ENCODE measurements at regions not wholly inside any gene's neighbourhood (a gene's known extent, or its start where the extent isn't known, plus 50 kb on each side); places are given as distances from the start of the nearest gene placed in this dataset.

DNA sequence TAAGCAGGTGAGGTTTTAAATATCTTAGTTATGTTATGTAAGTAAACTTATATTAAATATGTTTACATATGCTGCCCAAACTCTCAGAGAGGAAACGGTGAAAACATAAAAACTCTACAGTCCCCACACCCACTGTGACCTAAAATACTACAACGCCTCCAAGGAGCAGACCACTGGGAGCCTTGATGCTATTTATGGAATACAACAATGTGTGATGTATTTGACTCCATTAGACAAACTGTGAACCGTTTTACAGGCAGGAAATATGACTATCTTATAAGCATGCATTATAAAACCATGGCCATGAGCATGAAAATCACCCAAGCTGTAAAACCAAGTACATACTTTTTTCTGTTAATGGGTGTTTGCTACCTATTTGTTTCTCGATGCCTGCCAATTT, 379.5 kb upstream of the TBL1XR1 start:
- POLR2A ChIA-PET, result no interaction called here
- no TSS peak for BruUV-seq (replicated peaks)
- in situ Hi-C loops (cut with HindIII; ENCODE audit: extremely low pct_ligation_motif_present, low pct_unique_long_range_greater_than_20kb), result no loop called here
- TF ChIP-seq ZSCAN22 (CRISPR knock-in tag; IDR thresholded peaks at IDR 0.05) (no peak), ZNF550 (CRISPR knock-in tag; IDR thresholded peaks at IDR 0.05; ENCODE audit: borderline replicate concordance) (no peak), ZBTB46 (CRISPR knock-in tag; IDR thresholded peaks at IDR 0.05; ENCODE audit: borderline replicate concordance) (no peak), CHCHD3 (CRISPR knock-in tag; IDR thresholded peaks at IDR 0.05) (no peak), XRCC5 (optimal IDR thresholded peaks at IDR 0.05; ENCODE audit: low read length) (no peak), HNF1B (CRISPR knock-in tag; IDR thresholded peaks at IDR 0.05) (no peak), YEATS4 (CRISPR knock-in tag; IDR thresholded peaks at IDR 0.05; ENCODE audit: borderline replicate concordance) (no peak), ZNF138 (CRISPR knock-in tag; IDR thresholded peaks at IDR 0.05; ENCODE audit: low read depth) (no peak), ZNF318 (CRISPR knock-in tag; IDR thresholded peaks at IDR 0.05) (no peak)
- TF ChIP-seq, protein P1, sequence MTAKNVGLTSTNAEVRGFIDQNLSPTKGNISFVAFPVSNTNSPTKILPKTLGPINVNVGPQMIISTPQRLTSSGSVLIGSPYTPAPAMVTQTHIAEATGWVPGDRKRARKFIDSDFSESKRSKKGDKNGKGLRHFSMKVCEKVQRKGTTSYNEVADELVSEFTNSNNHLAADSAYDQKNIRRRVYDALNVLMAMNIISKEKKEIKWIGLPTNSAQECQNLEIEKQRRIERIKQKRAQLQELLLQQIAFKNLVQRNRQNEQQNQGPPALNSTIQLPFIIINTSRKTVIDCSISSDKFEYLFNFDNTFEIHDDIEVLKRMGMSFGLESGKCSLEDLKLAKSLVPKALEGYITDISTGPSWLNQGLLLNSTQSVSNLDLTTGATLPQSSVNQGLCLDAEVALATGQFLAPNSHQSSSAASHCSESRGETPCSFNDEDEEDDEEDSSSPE (CRISPR knock-in tag; IDR thresholded peaks at IDR 0.05), result no peak
- TF ChIP-seq, protein P2, sequence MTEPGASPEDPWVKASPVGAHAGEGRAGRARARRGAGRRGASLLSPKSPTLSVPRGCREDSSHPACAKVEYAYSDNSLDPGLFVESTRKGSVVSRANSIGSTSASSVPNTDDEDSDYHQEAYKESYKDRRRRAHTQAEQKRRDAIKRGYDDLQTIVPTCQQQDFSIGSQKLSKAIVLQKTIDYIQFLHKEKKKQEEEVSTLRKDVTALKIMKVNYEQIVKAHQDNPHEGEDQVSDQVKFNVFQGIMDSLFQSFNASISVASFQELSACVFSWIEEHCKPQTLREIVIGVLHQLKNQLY (CRISPR knock-in tag; IDR thresholded peaks at IDR 0.05), result no peak

More for the DNA sequence above, 379.5 kb upstream of the TBL1XR1 start:
- Histone ChIP-seq H3K79me2 (ENCODE audit: insufficient read depth, low read length) (no peaks in the 10 kb centered on the region), H3K27ac (ENCODE audit: extremely low read length, insufficient read depth, low read length) (no peak overlapping the region), H3K27me3 (ENCODE audit: control insufficient read depth in 1 of 2, insufficient read depth in 2 of 2, low read length in 2 of 2) (peaks cover 0 to 3% of the 10 kb centered on the region in 2 experiments; a peak in 1 of 5 replicates), H3K4me3 (replicated peaks in 1 of 3; ENCODE audit: insufficient read depth in 1 of 3, low read depth in 2 of 3, low read length in 3 of 3) (no peak overlapping the region), H3K4me2 (ENCODE audit: low read depth, low read length) (no peak overlapping the region), H3K9ac (ENCODE audit: insufficient read depth, low read depth, low read length) (no peak overlapping the region), H2AFZ (ENCODE audit: low read length) (no peak overlapping the region), H3K4me1 (ENCODE audit: insufficient read depth, low read length) (peaks cover 10% of the 10 kb centered on the region), H4K20me1 (ENCODE audit: insufficient read depth, low read length) (no peaks in the 10 kb centered on the region), H3K36me3 (replicated peaks in 1 of 2; ENCODE audit: control insufficient read depth in 1 of 2, insufficient read depth in 2 of 2, low read length in 2 of 2) (no peaks in the 10 kb centered on the region), H3K9me3 (ENCODE audit: low read length) (no peaks in the 10 kb centered on the region)
- ATAC-seq (no peak), DNase-seq (ENCODE audit: low spot score) (no peak), FAIRE-seq (no peak)
- intact Hi-C loops (cut with micrococcal nuclease; ENCODE audit: unreplicated experiment), result no loop called here
- 43% methylated on average over 4 of the region's 4 CpGs for WGBS (ENCODE audit: low lambda C conversion rate)
- CTCF ChIA-PET (ENCODE audit: low intra/inter-chr PET ratio, low total read pairs), result no interaction called here
